Upper lobe of left lung (tissue), 4 donors: ENCODE measurements at regions not wholly inside any gene's neighbourhood (a gene's known extent, or its start where the extent isn't known, plus 50 kb on each side); places are given as distances from the start of the nearest gene placed in this dataset.

Source experiments
- POLR2AphosphoS5 ChIP-seq, 2 donors: sonication (generic); formaldehyde crosslinking; IDR thresholded peaks; one replicate each; pipeline ENCODE4 v1.5.1; 2017; ENCODE audit warnings: antibody characterized with exemption in 2 of 2
- TF ChIP-seq, protein P1 (sequence below), 6 experiments: fragments of 450-650 bp in 4 of 6; fragments of 200-600 bp in 2 of 6; sonication (generic) in 2 of 6; IDR thresholded peaks; one replicate each; pipeline ENCODE4 v1.5.1; 2016 to 2019; ENCODE audit warnings: antibody characterized with exemption in 6 of 6

DNA sequence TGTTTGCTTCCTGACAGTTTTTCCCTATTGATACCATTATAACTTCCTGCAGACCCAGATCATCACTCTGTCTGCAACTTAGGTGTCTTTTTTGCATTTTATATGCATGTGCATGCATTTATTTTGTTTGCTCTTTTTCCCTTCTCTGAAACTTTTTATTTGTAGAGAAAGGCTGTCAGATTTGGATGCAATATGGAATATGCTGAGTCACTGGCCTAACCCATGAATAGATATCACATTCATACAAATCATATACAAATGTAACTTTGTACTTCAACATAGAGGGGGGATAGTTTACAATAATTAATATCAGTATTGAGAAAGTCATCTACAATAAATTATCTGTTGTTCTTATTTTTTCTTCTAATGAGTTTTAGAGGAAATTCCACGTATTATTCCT is 1465.0 kb downstream of the EFNB2 start:
- TF ChIP-seq, protein P1, sequence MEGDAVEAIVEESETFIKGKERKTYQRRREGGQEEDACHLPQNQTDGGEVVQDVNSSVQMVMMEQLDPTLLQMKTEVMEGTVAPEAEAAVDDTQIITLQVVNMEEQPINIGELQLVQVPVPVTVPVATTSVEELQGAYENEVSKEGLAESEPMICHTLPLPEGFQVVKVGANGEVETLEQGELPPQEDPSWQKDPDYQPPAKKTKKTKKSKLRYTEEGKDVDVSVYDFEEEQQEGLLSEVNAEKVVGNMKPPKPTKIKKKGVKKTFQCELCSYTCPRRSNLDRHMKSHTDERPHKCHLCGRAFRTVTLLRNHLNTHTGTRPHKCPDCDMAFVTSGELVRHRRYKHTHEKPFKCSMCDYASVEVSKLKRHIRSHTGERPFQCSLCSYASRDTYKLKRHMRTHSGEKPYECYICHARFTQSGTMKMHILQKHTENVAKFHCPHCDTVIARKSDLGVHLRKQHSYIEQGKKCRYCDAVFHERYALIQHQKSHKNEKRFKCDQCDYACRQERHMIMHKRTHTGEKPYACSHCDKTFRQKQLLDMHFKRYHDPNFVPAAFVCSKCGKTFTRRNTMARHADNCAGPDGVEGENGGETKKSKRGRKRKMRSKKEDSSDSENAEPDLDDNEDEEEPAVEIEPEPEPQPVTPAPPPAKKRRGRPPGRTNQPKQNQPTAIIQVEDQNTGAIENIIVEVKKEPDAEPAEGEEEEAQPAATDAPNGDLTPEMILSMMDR (IDR thresholded peaks at IDR 0.05), result no peak
- no peak for TF ChIP-seq POLR2AphosphoS5 (IDR thresholded peaks at IDR 0.05)
